NCI-H1417 (cell line): ENCODE measurements at regions not wholly inside any gene's neighbourhood (a gene's known extent, or its start where the extent isn't known, plus 50 kb on each side); places are given as distances from the start of the nearest gene placed in this dataset.

Experiments used
- DNase-seq, 3 experiments: peaks; one replicate each; lab custom pipeline; 2025; lab: John Stamatoyannopoulos, UW

- DNase-seq: no peak
These were observed 333.2 kb downstream of the RPS24 start for GRCh38 chr10:78366663-78367411.

- DNase-seq: no peak
These were observed 334.1 kb downstream of the RPS24 start for GRCh38 chr10:78367751-78368150.

GRCh38 chr10:78371136-78371535 lies 337.5 kb downstream of the RPS24 start:
- no peak for DNase-seq

GRCh38 chr10:78372806-78373205 lies 339.1 kb downstream of the RPS24 start:
- DNase-seq: no peak

GRCh38 chr10:78374331-78375028 lies 340.8 kb downstream of the RPS24 start:
- no peak for DNase-seq

GRCh38 chr10:78375854-78376785 lies 342.5 kb downstream of the RPS24 start:
- DNase-seq: peak in 1 of 3 experiments; percentile 14

- peak in 2 of 3 experiments; percentile 30 to 67 for DNase-seq
These were observed 343.7 kb downstream of the RPS24 start for GRCh38 chr10:78377356-78377755.

GRCh38 chr10:78378192-78378591 lies 344.5 kb downstream of the RPS24 start:
- DNase-seq: no peak

- DNase-seq: no peak
These were observed 347.4 kb downstream of the RPS24 start for GRCh38 chr10:78381107-78381506.

GRCh38 chr10:78382047-78382446 lies 348.4 kb downstream of the RPS24 start:
- DNase-seq: no peak

GRCh38 chr10:78382772-78383171 lies 349.1 kb downstream of the RPS24 start:
- no peak for DNase-seq

GRCh38 chr10:78383378-78384048 lies 349.9 kb downstream of the RPS24 start:
- DNase-seq: no peak

GRCh38 chr10:78384049-78384431 lies 350.4 kb downstream of the RPS24 start:
- DNase-seq: no peak

- DNase-seq: no peak
These were observed 351.9 kb downstream of the RPS24 start for GRCh38 chr10:78385599-78385998.

GRCh38 chr10:78386509-78386908 lies 352.8 kb downstream of the RPS24 start:
- DNase-seq: no peak

- DNase-seq: no peak
These were observed 354.8 kb downstream of the RPS24 start for GRCh38 chr10:78388331-78389050.

GRCh38 chr10:78389419-78389818 lies 355.8 kb downstream of the RPS24 start:
- DNase-seq: no peak

GRCh38 chr10:78390051-78390450 lies 356.4 kb downstream of the RPS24 start:
- DNase-seq: no peak

- no peak for DNase-seq
These were observed 357.2 kb downstream of the RPS24 start for GRCh38 chr10:78390817-78391216.

- DNase-seq: no peak
These were observed 357.9 kb downstream of the RPS24 start for GRCh38 chr10:78391585-78391984.

GRCh38 chr10:78392197-78392596 lies 358.5 kb downstream of the RPS24 start:
- no peak for DNase-seq
